ENCODE measurements at regions not wholly inside any gene's neighbourhood (a gene's known extent, or its start where the extent isn't known, plus 50 kb on each side); places are given as distances from the start of the nearest gene placed in this dataset.

- TF ChIP-seq YY1 (IDR thresholded peaks at IDR 0.05; ENCODE audit: insufficient read depth, insufficient read length) (no peak), ZNF274 (IDR thresholded peaks at IDR 0.05; ENCODE audit: low read depth, low read length) (no peak), SUZ12 (IDR thresholded peaks at IDR 0.05; ENCODE audit: extremely low read depth, insufficient read depth, insufficient read length) (no peak)
These were observed 707.8 kb downstream of the UQCRFS1 start for GRCh38 chr19:28505134-28505533.

All from NT2/D1 (cell line).